GM21515 (cell line): ENCODE measurements at regions not wholly inside any gene's neighbourhood (a gene's known extent, or its start where the extent isn't known, plus 50 kb on each side); places are given as distances from the start of the nearest gene placed in this dataset.

Experiments used
- ATAC-seq: cut with Tn5 transposase; IDR thresholded peaks from one replicate; pipeline ENCODE4 v1.9.1; 2021; ENCODE audit not compliant: unreplicated experiment

DNA sequence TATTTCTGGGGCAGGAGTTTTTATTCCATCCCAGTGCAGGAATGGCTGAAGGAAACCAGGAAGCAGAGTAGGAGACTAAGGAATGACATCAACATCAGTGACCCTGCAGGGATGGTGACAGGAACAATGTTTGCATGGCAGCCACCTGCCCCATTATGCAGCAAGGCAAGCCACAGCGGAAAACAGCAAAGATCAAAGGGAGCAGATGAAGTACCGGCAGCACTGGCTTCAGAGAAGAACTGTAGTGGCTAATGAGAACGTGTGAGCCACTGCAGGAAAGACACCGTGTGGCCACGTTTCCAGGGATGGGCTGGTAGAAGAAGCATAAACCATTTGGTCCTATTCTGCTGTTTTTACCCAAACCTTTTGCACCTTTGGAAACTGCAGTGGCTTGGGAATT, 52.9 kb upstream of the TAB2 start:
- ATAC-seq: no peak

DNA sequence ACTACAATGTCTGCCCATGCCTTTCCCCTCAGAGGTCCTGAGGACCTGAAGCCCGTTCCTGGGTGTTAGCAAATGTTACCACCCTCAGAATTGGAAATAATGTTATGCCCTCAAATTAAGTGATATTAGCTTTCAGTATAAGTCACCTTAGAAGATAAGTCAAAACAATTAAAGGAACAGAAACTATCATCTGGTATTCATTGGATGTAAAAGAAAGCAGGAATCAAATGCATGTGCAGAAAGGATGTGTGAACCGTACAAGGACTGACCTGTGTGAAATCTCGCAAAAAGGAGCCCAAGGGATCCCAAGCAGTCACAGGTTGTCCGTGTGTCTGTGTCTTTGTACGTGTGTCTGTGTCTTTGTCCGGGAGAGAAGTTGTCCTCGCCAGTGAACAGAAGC, 51.6 kb upstream of the TAB2 start:
- no peak for ATAC-seq

- peak; percentile 82 for ATAC-seq
Measured at GRCh38 chr6:149266659-149267058, 50.9 kb upstream of the TAB2 start.

DNA sequence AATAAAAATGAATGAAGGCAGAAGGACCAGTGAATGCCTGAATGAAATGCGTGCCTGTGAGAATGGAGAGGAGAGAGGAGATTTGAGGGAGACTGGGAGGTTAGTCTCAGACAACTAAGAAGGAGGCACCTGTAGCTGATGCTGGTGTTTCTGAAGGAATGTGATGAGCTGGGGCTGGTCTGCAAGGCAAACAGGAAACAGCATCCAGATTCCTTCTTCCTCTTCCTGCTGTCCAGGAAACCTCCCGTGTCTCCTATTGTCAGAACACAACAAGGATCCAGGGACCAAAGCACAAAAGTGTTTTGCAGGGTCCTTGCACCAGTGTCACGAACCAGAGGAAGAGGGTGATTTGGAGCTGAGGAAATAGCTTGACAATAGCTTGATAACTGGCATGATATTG, 50.4 kb upstream of the TAB2 start:
- no peak for ATAC-seq

DNA sequence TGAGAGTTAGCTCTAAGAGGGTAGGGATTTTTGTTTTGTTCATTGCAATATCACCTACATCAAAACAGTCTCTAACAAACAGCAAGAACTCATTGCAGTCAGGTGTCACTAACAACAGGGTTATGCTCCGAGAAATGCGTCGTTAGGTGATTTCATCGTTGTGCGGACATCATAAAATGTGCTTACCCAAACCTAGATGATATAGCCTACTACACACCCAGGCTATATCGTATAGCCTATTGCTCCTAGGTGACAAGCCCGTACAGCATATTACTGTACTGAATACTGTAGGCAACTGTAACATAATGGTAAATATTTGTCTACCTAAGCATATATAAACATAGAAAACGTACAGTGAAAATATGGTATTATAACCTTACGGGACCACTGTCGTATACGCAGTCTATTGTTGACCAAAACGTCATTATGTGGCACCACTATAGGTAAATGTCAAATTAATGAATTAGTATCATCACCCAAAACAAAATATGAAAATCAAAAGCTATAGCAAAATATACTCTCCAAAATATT, 49.9 kb upstream of the TAB2 start:
- ATAC-seq: no peak
